DOHH2 (cell line): ENCODE measurements at regions not wholly inside any gene's neighbourhood (a gene's known extent, or its start where the extent isn't known, plus 50 kb on each side); places are given as distances from the start of the nearest gene placed in this dataset.

Source experiments
- H3F3A ChIP-seq: fragments of 200-600 bp; sonication (generic), shearing (Covaris generic); 2 replicates; pipeline ENCODE4 v1.6.0; 2016; ENCODE audit warnings: antibody characterized with exemption, mild to moderate bottlenecking; ENCODE audit not compliant: control insufficient read depth, insufficient read depth
- H3K27ac ChIP-seq: fragments of 200-600 bp; sonication (generic); 2 replicates; pipeline ENCODE4 v1.5.1; 2014; ENCODE audit warnings: low read depth, mild to moderate bottlenecking, low read length, moderate library complexity
- H3K27me3 ChIP-seq: fragments of 200-600 bp; sonication (generic); 2 replicates; pipeline ENCODE4 v1.6.1; 2014; ENCODE audit warnings: mild to moderate bottlenecking, low read length, mixed read lengths; ENCODE audit not compliant: control insufficient read depth
- H3K36me3 ChIP-seq: fragments of 200-600 bp; sonication (generic); 2 replicates; pipeline ENCODE4 v1.6.1; 2014; ENCODE audit warnings: mild to moderate bottlenecking, low read length, moderate library complexity, mixed read lengths; ENCODE audit not compliant: control insufficient read depth
- H3K4me1 ChIP-seq: fragments of 200-600 bp; sonication (generic); 2 replicates; pipeline ENCODE4 v1.6.1; 2014; ENCODE audit warnings: mild to moderate bottlenecking, low read length, mixed read lengths; ENCODE audit not compliant: control insufficient read depth
- H3K4me2 ChIP-seq: fragments of 200-600 bp; sonication (generic); 2 replicates; pipeline ENCODE4 v1.6.0; 2014; ENCODE audit warnings: mild to moderate bottlenecking, low read length, moderate library complexity
- H3K4me3 ChIP-seq: fragments of 200-600 bp; sonication (generic); 2 replicates; pipeline ENCODE4 v1.5.1; 2014; ENCODE audit warnings: mild to moderate bottlenecking, low read length, mixed read lengths
- H3K79me2 ChIP-seq: fragments of 200-600 bp; sonication (generic); 2 replicates; pipeline ENCODE4 v1.6.1; 2014; ENCODE audit warnings: mild to moderate bottlenecking, low read length, mixed read lengths; ENCODE audit not compliant: control insufficient read depth
- H3K9me2 ChIP-seq: fragments of 200-600 bp; sonication (generic); replicated peaks from 2 replicates; pipeline ENCODE4 v1.6.1; 2014; ENCODE audit warnings: mild to moderate bottlenecking, low read length, mixed read lengths; ENCODE audit not compliant: control insufficient read depth
- H3K9me3 ChIP-seq: fragments of 200-600 bp; sonication (generic); 2 replicates; pipeline ENCODE4 v1.6.1; 2014; ENCODE audit warnings: antibody characterized with exemption, low read length, mixed read lengths; ENCODE audit not compliant: control insufficient read depth, insufficient read depth
- H4K20me1 ChIP-seq: fragments of 200-600 bp; sonication (generic); 2 replicates; pipeline ENCODE4 v1.6.0; 2014; ENCODE audit warnings: low read depth, mild to moderate bottlenecking, antibody characterized with exemption, low read length, moderate library complexity; ENCODE audit not compliant: control insufficient read depth, insufficient read depth
- EZH2phosphoT487 ChIP-seq: fragments of 200-600 bp; sonication (generic); IDR thresholded peaks from 2 replicates; pipeline ENCODE4 v1.6.1; 2017; ENCODE audit warnings: borderline replicate concordance, mild to moderate bottlenecking, antibody characterized with exemption, low read length, moderate library complexity, mixed read lengths
- TF ChIP-seq, protein P1 (sequence below): fragments of 200-600 bp; sonication (generic); IDR thresholded peaks from one replicate; pipeline ENCODE4 v1.5.1; 2014; ENCODE audit warnings: antibody characterized with exemption, mild to moderate bottlenecking, low read depth, low read length; ENCODE audit not compliant: poor library complexity, severe bottlenecking

DNA sequence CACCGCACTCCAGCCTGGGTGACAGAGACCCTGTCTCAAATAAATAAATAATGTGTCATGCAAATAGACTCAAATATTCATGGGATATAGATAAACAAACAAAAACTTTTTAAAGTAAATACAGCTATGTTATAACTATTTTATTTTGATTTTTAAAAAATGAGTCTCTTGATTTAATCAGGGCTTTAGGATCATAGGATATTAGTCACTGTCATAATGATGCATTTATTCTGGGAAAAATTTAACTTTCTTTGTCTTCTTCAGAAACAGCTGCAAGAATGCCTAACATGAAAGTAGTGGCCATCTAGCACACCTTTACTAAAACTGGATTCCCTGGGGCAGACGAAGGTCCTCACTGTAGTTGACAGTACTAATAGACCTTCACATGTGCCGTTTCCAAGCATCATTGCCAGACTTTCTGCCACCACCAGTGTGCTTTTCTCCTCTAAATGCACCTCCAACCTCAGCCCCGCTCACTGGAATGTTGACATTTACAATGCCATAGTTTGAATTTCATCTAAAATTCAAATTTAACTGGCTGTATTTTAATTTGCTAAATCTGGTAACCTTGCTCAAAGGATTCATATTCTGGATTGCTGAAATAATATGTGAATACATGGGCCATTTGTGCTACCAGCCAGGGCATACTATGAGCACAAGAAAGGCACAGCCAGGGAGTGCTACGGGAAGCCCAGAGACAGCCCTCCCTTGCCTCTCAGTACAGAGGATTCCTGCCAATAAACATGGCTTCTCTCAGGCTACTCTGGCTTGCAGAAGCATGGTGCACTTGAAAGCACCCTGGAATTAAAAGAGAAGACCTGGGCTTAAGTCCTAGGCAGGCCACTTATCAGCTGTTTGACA is 63.4 kb upstream of the ADO start:
- TF ChIP-seq, protein P1, sequence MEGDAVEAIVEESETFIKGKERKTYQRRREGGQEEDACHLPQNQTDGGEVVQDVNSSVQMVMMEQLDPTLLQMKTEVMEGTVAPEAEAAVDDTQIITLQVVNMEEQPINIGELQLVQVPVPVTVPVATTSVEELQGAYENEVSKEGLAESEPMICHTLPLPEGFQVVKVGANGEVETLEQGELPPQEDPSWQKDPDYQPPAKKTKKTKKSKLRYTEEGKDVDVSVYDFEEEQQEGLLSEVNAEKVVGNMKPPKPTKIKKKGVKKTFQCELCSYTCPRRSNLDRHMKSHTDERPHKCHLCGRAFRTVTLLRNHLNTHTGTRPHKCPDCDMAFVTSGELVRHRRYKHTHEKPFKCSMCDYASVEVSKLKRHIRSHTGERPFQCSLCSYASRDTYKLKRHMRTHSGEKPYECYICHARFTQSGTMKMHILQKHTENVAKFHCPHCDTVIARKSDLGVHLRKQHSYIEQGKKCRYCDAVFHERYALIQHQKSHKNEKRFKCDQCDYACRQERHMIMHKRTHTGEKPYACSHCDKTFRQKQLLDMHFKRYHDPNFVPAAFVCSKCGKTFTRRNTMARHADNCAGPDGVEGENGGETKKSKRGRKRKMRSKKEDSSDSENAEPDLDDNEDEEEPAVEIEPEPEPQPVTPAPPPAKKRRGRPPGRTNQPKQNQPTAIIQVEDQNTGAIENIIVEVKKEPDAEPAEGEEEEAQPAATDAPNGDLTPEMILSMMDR = no peak
- no peak for TF ChIP-seq EZH2phosphoT487
- Histone ChIP-seq H3F3A (no peaks in the 10 kb centered on the region), H3K4me3 (no peak overlapping the region), H3K4me1 (peaks cover 15% of the 10 kb centered on the region), H3K36me3 (no peaks in the 10 kb centered on the region), H3K27ac (no peak overlapping the region), H4K20me1 (no peaks in the 10 kb centered on the region), H3K9me2 (no peaks in the 10 kb centered on the region), H3K4me2 (no peak overlapping the region), H3K79me2 (no peaks in the 10 kb centered on the region), H3K9me3 (no peaks in the 10 kb centered on the region), H3K27me3 (no peaks in the 10 kb centered on the region)

DNA sequence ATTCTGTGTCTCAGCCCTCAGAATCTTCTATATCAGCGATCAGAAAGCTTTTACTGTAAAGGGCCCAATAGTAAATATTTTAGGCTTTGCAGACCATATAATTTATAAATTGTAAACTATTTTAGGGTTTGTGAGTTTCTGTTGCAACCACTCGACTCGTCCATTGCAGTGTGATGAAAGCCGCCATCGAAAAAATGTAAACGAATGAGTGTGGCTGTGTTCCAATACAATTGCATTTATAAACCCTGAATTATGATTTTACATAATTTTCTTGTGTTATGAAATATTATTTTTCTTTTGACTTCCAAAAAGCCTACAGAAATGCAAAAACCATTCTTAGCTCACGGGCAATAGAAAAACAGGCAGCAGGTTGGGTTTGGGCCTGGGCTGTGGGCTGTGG is 62.5 kb upstream of the ADO start:
- Histone ChIP-seq H3K4me3 (no peak overlapping the region), H3K9me3 (no peaks in the 10 kb centered on the region), H3K4me2 (no peak overlapping the region), H3F3A (no peaks in the 10 kb centered on the region), H3K36me3 (no peaks in the 10 kb centered on the region), H4K20me1 (no peaks in the 10 kb centered on the region), H3K4me1 (peaks cover 10% of the 10 kb centered on the region), H3K79me2 (no peaks in the 10 kb centered on the region), H3K27me3 (no peaks in the 10 kb centered on the region), H3K27ac (no peak overlapping the region), H3K9me2 (no peaks in the 10 kb centered on the region)
- no peak for TF ChIP-seq EZH2phosphoT487
- TF ChIP-seq, protein P1 = no peak

DNA sequence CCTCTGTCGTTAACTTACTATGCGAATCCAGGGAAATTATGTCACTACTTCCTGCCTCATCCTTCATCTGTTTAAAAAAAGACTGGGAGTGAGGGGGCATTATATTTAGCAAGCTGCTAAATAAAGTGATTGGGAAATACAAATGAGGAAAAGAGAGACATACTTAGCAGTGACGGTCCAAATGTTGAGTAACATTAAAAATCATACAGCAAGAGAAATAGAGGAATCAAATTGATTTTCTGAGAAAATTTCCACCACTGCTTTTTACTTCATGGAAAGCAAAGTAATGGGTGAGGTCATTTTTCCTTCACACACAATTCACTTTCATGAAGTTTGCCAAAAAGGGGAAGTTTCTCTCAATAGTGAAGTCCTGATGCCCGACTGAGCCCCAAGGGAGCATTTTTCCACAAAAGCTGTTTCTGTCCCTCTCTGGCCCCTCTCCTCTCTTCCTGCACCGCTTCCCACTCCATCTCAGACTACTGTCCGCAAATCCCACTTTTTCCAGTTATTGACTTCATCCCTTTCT is 61.9 kb upstream of the ADO start:
- Histone ChIP-seq H3F3A (no peaks in the 10 kb centered on the region), H4K20me1 (no peaks in the 10 kb centered on the region), H3K4me2 (no peak overlapping the region), H3K9me3 (no peaks in the 10 kb centered on the region), H3K4me3 (no peak overlapping the region), H3K27me3 (no peaks in the 10 kb centered on the region), H3K27ac (no peak overlapping the region), H3K36me3 (no peaks in the 10 kb centered on the region), H3K79me2 (no peaks in the 10 kb centered on the region), H3K4me1 (peaks cover 10% of the 10 kb centered on the region), H3K9me2 (no peaks in the 10 kb centered on the region)
- TF ChIP-seq, protein P1 = no peak
- TF ChIP-seq EZH2phosphoT487 = no peak
